BJ (cell line): ENCODE measurements at regions not wholly inside any gene's neighbourhood (a gene's known extent, or its start where the extent isn't known, plus 50 kb on each side); places are given as distances from the start of the nearest gene placed in this dataset.

Experiments used
- CTCF ChIA-PET: fragments of 350-600 bp; formaldehyde crosslinking; extraction: SDS; loops from one replicate; lab custom pipeline; 2021; ENCODE audit warnings: antibody characterized with exemption, inconsistent platforms; lab: Yijun Ruan, JAX
- POLR2A ChIA-PET: fragments of 300-600 bp; sonication (Branson Sonifier 250); formaldehyde crosslinking; extraction: SDS; loops from one replicate; lab custom pipeline; 2021; ENCODE audit warnings: antibody characterized with exemption; lab: Charles Lee
- DNase-seq: peaks from one replicate; pipeline ENCODE4 v3.0.0-alpha.2; 2011; ENCODE audit warnings: low read depth
- H3K27me3 ChIP-seq: 2 replicates; pipeline ENCODE4 v1.6.0; 2011; ENCODE audit warnings: low read length; ENCODE audit not compliant: control insufficient read depth, insufficient read depth
- H3K36me3 ChIP-seq: 2 replicates; pipeline ENCODE4 v1.5.1; 2011; ENCODE audit warnings: low read length; ENCODE audit not compliant: control insufficient read depth, insufficient read depth
- H3K4me3 ChIP-seq: 2 replicates; pipeline ENCODE4 v1.5.1; 2011; ENCODE audit warnings: low read depth, mild to moderate bottlenecking, control low read depth, low read length
- TF ChIP-seq, protein P1 (sequence below): IDR thresholded peaks from 2 replicates; pipeline ENCODE4 v1.5.1; 2011; ENCODE audit warnings: low read depth, mild to moderate bottlenecking, control low read depth, inconsistent platforms, low read length, moderate library complexity; ENCODE audit not compliant: insufficient read depth

GRCh38 chr6:44052419-44053023 is 74.7 kb downstream of the MRPL14 start:
- DNase-seq: no peak
- TF ChIP-seq, protein P1, sequence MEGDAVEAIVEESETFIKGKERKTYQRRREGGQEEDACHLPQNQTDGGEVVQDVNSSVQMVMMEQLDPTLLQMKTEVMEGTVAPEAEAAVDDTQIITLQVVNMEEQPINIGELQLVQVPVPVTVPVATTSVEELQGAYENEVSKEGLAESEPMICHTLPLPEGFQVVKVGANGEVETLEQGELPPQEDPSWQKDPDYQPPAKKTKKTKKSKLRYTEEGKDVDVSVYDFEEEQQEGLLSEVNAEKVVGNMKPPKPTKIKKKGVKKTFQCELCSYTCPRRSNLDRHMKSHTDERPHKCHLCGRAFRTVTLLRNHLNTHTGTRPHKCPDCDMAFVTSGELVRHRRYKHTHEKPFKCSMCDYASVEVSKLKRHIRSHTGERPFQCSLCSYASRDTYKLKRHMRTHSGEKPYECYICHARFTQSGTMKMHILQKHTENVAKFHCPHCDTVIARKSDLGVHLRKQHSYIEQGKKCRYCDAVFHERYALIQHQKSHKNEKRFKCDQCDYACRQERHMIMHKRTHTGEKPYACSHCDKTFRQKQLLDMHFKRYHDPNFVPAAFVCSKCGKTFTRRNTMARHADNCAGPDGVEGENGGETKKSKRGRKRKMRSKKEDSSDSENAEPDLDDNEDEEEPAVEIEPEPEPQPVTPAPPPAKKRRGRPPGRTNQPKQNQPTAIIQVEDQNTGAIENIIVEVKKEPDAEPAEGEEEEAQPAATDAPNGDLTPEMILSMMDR: peak; percentile 21; the same call in 1 of the 2 replicates
- CTCF ChIA-PET: interaction anchor here (1.1 to 2.1 kb wide), 5 partner anchors 9 to 283 kb away, joined by 4 to 11 read pairs (median 6); partner anchors contain the start of gene VEGFA
- Histone ChIP-seq H3K27me3 (no peaks in the 10 kb centered on the region), H3K4me3 (no peak overlapping the region), H3K36me3 (no peaks in the 10 kb centered on the region)
- POLR2A ChIA-PET: no interaction called here

GRCh38 chr6:44051515-44051914 is 75.7 kb downstream of the MRPL14 start:
- H3K36me3 ChIP-seq: no peaks in the 10 kb centered on the region
- POLR2A ChIA-PET: no interaction called here
- no peaks in the 10 kb centered on the region for H3K27me3 ChIP-seq
- no peak for DNase-seq
- H3K4me3 ChIP-seq: no peak overlapping the region
- TF ChIP-seq, protein P1: no peak
- CTCF ChIA-PET: interaction anchor here (1.2 to 2.1 kb wide), 4 partner anchors 10 to 282 kb away, joined by 3 to 11 read pairs (median 6); partner anchors contain the start of gene VEGFA

DNA sequence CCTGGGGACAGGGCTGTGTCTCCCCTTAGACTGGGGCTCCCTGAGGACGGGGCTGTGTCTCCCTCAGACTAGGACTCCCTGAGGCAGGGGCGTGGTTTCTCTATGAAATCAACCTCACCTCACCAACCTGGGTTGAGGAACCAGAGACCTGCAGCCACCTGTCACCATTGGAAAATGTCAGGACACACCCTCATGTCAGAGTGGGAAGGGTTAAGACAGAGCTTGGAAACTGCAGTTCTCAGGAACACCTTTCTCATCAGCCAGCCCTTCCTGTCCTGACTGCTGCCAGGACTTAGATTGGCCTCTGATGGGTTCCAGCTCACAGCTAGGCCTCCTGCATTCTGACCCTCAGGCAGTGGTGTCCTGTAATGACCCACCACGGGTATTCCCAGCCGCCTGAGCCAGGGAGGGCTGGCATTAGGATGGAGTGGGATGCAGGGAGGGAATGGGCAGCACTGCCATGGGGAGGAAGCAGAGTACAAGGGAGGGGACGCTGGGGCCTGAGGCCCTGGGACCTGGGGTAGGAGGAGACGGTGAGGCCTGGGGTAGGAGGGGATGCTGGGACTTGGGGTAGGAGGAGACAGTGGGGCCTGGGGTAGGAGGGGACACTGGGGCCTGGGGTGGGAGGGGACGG is 76.3 kb downstream of the MRPL14 start:
- no peak overlapping the region for H3K4me3 ChIP-seq
- ChIA-PET POLR2A (no interaction called here), CTCF (interaction anchor here (0.6 to 2.1 kb wide), 6 partner anchors 10 to 292 kb away, joined by 3 to 11 read pairs (median 4); partner anchors contain the start of gene VEGFA)
- TF ChIP-seq, protein P1: no peak
- no peaks in the 10 kb centered on the region for H3K27me3 ChIP-seq
- no peak for DNase-seq
- no peaks in the 10 kb centered on the region for H3K36me3 ChIP-seq

DNA sequence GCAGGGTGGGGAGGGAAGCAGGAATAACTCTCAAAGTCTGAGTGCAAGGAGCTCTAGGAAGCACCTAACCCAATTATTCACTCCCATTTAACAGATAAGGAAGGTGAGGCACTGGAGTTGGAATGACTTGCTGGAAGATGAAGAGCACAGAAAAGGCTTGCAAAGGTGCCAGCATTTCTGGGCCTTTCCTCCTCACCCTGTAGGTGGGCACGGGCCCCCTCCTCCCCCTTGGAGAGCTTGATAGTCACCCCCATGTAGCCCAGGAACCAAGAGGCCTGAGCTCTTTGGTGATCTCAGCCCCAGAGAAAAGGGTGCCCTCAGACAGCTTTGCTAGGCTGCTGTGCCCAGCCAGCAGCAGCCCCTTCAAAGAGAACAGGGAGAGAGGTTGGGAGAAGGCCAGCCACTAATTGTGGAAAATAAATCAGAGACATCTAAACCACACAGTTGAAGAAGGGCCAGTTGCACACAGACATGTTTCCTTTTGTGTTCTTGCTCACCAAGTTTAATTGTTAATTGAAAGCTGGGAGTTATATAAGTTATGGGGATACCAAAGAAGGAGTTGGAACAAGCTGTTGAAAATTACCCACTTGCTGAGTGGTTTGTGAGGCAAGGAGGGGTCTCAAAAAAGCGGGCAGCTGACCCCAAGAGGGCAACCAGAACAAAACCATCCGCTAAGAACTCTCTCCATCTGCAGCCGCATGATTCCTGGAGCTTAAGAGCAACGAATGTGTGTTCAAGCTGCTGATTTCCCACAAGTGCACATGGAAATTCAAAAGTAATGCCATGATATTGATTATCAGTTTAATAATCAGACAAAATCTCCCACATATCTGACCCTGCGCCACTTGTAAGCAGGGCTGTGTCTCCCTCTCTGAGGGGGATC is 77.0 kb downstream of the MRPL14 start:
- TF ChIP-seq, protein P1: no peak
- POLR2A ChIA-PET: interaction anchor here (0.6 kb wide), 1 partner anchor 11 kb away, joined by 3 read pairs; no protein-coding TSS in a partner anchor
- no peaks in the 10 kb centered on the region for H3K36me3 ChIP-seq
- CTCF ChIA-PET: interaction anchor here (0.6 to 1.7 kb wide), 4 partner anchors 24 to 293 kb away, joined by 3 to 8 read pairs (median 3); partner anchors contain the start of gene VEGFA
- no peak for DNase-seq
- no peak overlapping the region for H3K4me3 ChIP-seq
- H3K27me3 ChIP-seq: no peaks in the 10 kb centered on the region
